ENCODE measurements at regions not wholly inside any gene's neighbourhood (a gene's known extent, or its start where the extent isn't known, plus 50 kb on each side); places are given as distances from the start of the nearest gene placed in this dataset.
A peak's percentile ranks its signal among the peaks of the same experiment; 100 is the strongest.
"Not testable (repeated sequence)": the region's sequence is repeated elsewhere in the genome, so short reads cannot be mapped to it uniquely, and the experiment has no call there.

GRCh38 chr9:104980039-104980654 is 52.2 kb upstream of the ABCA1 start:
- DNase-seq = no peak

GRCh38 chr9:104981543-104982129 is 53.7 kb upstream of the ABCA1 start:
- DNase-seq = no peak

- DNase-seq = no peak
Observed at GRCh38 chr9:104982543-104982942, 54.6 kb upstream of the ABCA1 start.

DNA sequence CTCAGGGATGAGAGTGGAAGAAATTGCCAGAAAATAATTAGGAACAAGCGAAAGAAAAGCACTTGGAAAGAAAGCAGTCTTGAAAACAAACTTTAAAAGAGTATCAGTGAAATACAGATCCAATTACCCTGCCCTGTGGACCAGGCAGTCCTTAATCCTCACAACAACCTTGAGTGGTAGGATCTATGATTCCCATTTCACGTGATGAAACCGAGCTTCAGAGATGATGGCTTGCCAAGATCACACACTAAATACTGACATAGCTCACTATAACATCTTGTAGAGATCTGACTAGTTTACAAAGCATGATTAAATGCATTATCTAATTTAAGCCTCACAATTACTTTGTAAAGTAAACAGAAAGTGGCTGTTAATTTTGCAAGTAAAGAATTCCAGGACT is 55.5 kb upstream of the ABCA1 start:
- DNase-seq = no peak

DNA sequence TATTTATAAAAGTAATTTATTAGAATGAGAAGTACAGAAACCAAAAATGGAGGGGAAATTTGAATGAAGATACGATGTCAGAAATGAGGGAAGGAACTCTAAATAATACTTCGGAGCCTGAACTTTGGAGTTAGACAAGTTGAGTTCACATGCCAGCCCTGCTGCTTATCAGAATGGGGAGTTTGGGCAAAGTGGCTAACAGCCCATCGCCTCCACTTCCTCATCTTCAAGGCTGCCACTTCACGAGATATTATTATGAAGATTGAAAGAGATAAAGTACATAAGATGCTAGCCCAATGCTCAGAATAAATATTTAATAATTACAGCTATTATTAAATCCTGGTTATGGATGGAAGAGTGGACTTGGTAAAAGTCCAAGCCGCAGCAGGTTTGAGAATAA is 56.2 kb upstream of the ABCA1 start:
- DNase-seq = no peak

DNA sequence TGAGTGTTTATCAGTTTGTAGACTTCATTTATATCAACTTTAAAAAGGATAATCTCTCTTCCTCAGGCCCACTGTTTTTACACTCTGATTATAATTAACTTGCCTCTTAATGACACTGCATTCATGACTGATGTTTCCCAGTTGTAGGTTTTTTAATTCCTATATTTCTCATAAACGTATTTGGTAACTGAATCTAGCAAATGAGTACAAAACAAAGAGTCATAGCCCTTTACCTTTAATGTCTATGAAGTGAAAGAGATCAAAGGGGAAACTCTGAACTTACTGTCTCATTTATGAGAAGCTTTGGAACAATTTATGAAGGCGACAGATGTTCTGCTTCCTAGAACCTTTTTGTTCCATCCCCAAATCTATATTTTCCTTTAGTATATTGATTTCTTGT is 56.6 kb upstream of the ABCA1 start:
- no peak for DNase-seq

GRCh38 chr9:104984948-104985347 is 57.0 kb upstream of the ABCA1 start:
- no peak for DNase-seq

GRCh38 chr9:104986096-104986495 is 58.1 kb upstream of the ABCA1 start:
- DNase-seq = no peak

DNA sequence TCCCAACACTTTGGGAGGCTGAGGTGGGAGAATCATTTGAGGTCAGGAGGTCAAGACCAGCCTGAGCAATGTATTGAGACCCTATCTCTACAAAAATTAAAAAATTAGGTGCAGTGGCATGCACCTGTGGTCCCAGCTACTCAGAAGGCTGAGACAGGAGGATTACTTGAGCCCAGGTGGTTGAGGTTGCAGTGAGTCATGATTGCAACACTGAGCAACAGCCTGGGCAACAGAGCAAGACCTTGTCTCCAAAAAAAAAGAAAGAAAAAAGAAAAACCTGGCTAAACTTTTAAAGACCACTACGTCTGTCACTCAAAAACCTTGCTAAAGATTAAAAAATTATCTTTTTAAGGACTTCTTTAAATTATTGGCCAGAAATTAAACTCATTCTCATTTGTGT is 59.8 kb upstream of the ABCA1 start:
- no peak for DNase-seq

DNA sequence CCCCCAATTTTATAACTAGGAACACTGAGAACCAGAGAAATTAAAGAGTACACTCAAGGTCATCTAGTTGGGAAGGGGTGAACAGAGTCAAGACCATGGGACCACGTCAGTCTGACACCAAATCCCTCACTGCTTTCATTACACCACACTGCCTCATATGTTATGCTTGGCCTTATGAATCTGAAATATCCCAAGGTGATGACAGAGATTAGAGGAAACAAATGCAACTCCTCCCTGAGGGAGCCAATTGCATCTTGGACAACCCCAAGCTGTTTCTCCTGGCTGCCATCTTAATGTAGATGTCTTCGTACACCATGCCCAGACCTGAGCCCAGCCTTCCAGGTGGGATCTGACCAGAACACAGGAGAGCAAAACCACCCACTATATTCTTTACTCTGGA is 60.6 kb upstream of the ABCA1 start:
- no peak for DNase-seq

- DNase-seq = peak; percentile 30
Observed at GRCh38 chr9:104991144-104991953, 63.4 kb upstream of the ABCA1 start.

GRCh38 chr9:104992659-104993058 is 64.7 kb upstream of the ABCA1 start:
- DNase-seq = no peak

- DNase-seq = no peak
Observed at GRCh38 chr9:104993291-104993963, 65.5 kb upstream of the ABCA1 start.

DNA sequence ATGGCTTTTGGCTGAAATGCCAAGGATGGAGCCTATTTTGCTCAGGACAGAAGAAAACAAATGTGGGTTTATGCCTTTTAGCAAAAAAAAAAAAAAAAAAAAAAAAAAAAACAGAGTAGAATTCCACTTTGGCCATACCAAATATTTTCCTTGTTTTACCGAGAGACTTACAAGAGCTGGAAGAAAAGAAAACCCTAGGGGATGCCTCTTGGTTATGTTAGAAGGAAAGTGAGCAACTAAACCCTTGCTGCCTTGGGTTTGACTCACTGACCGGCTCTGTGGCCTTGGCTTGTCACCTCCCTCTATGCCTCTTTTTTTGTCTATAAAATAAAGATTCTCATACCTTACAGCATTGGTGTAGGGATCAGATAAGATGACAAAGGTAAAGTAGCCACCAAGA is 69.6 kb upstream of the ABCA1 start:
- no peak for DNase-seq

DNA sequence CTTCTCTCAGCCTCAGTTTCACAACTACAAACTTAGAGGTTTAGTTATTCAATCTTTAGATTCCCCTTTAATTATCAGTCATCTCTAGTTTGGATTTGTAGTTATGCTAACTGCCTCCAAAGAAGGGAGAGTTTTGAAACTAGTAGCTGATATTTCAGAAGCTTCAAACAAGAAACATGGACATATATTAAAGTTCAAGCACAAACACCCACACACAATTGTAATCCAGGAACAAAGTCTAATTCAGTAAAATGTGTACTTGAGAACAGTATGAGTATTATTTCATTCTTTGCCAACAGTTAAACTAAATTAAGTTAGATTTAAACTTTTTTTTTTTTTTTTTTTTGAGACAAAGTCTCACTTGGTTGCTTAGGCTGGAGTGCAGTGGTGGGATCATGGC is 71.2 kb upstream of the ABCA1 start:
- no peak for DNase-seq

- not testable (repeated sequence) for DNase-seq
Observed at GRCh38 chr9:105000529-105000928, 72.6 kb upstream of the ABCA1 start.

GRCh38 chr9:105004466-105005090 is 76.6 kb upstream of the ABCA1 start:
- no peak for DNase-seq

- no peak for DNase-seq
Observed at GRCh38 chr9:105005186-105005585, 77.2 kb upstream of the ABCA1 start.

DNA sequence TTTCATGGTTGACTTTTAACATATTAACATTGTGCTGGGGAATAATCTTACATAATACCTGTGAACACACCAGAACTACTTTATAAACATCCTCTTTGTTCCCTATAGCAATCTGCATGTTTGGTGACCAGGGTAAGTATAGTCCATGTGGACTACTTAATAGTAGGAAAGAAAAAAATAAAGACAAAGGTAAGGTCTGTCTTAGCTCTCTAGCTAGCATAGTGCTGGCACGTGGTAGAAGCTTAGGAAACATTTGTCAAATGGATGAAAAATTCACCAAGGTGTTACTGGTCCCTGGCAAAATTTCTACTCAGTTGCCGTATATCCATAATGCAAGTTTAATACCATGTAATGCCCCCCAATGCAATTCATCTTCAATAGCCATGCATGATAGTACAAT is 78.6 kb upstream of the ABCA1 start:
- no peak for DNase-seq

- DNase-seq = no peak
Observed at GRCh38 chr9:105007143-105007542, 79.2 kb upstream of the ABCA1 start.

GRCh38 chr9:105010089-105010488 is 82.1 kb upstream of the ABCA1 start:
- DNase-seq = not testable (repeated sequence)

DNA sequence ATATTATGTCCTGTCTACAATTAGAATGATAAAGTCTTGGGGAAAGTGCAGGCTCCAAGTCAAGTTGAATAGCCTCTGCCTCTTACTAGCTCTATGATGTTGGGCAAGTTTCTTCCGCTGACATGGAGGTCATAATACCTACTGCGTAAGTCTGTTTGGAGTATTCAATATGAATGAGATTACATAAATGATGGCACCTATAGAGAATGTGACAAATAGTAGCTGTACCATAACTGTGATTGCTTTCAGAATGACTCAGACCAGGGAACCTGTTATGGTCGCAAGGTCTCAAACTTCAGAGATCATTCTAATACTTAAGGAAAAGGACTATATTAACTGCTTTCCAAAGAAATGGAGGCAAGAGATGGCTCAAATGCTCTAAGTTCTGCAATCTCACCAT is 94.0 kb upstream of the ABCA1 start:
- no peak for DNase-seq

DNA sequence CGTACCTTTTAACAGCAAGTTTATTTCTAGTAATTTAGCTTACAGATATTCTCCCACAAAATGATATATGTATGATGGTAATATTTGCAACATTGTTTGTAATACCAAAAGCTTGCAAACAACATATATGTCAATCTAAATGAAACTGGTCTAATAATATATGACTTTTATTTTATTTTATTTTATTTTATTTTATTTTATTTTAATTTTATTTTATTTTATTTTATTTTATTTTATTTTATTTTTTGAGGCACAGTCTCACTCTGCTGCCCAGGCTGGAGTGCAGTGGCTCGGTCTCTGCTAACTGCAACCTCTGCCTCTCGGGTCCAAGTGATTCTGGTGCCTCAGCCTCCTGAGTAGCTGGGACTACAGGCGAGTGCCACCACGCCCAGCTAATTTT is 94.6 kb upstream of the ABCA1 start:
- DNase-seq = not testable (repeated sequence)

Data from NCI-H1417 treated with DMSO at 0.1 percent for 48 hours (cell line).